ENCODE measurements at regions not wholly inside any gene's neighbourhood (a gene's known extent, or its start where the extent isn't known, plus 50 kb on each side); places are given as distances from the start of the nearest gene placed in this dataset.

- no peak for TF ChIP-seq CTCF (IDR thresholded peaks at IDR 0.05; ENCODE audit: low read depth, low read length)
- no peak for DNase-seq (ENCODE audit: extremely low read depth, low read depth)
Observed at GRCh38 chrX:39414290-39414854, 613.1 kb downstream of the MID1IP1 start.

GRCh38 chrX:39416547-39417260 is 615.4 kb downstream of the MID1IP1 start:
- no peak for TF ChIP-seq CTCF (IDR thresholded peaks at IDR 0.05; ENCODE audit: low read depth, low read length)
- DNase-seq (ENCODE audit: extremely low read depth, low read depth): no peak

- TF ChIP-seq CTCF (IDR thresholded peaks at IDR 0.05; ENCODE audit: low read depth, low read length): no peak
- no peak for DNase-seq (ENCODE audit: extremely low read depth, low read depth)
Observed at GRCh38 chrX:39418254-39418704, 617.0 kb downstream of the MID1IP1 start.

- no peak for DNase-seq (ENCODE audit: extremely low read depth, low read depth)
Observed at GRCh38 chrX:39418731-39419638, 617.7 kb downstream of the MID1IP1 start.

GRCh38 chrX:39421006-39421405 is 619.7 kb downstream of the MID1IP1 start:
- no peak for TF ChIP-seq CTCF (IDR thresholded peaks at IDR 0.05; ENCODE audit: low read depth, low read length)
- no peak for DNase-seq (ENCODE audit: extremely low read depth, low read depth)

More at GRCh38 chrX:39418731-39419638, 617.7 kb downstream of the MID1IP1 start:
- TF ChIP-seq CTCF (IDR thresholded peaks at IDR 0.05; ENCODE audit: low read depth, low read length): no peak

- no peak for TF ChIP-seq CTCF (IDR thresholded peaks at IDR 0.05; ENCODE audit: low read depth, low read length)
- DNase-seq (ENCODE audit: extremely low read depth, low read depth): no peak
Observed at GRCh38 chrX:39425124-39425806, 624.0 kb downstream of the MID1IP1 start.

Measured in AG09319 (cell line).